BLaER1 treated with 17β-estradiol and CSF1 and Interleukin-3, amounts not matched to agents 10 nM and 100 nM (cell line): ENCODE measurements at regions not wholly inside any gene's neighbourhood (a gene's known extent, or its start where the extent isn't known, plus 50 kb on each side); places are given as distances from the start of the nearest gene placed in this dataset.

ENCODE experiments used
- H3K27ac ChIP-seq, 11 experiments: shearing (Covaris generic); formaldehyde crosslinking; 2 replicates each; pipeline ENCODE4 v1.8.1; 2022
- H3K27me3 ChIP-seq, 11 experiments: shearing (Covaris generic); formaldehyde crosslinking; 2 replicates each; pipeline ENCODE4 v1.8.1; 2022
- H3K36me3 ChIP-seq, 11 experiments: shearing (Covaris generic); formaldehyde crosslinking; 2 replicates each; pipeline ENCODE4 v1.8.1; 2022
- H3K4me1 ChIP-seq, 10 experiments: shearing (Covaris generic); formaldehyde crosslinking; 2 replicates each; pipeline ENCODE4 v1.8.1; 2022
- H3K4me2 ChIP-seq, 11 experiments: shearing (Covaris generic); formaldehyde crosslinking; 2 replicates each; pipeline ENCODE4 v1.8.1; 2022
- H3K4me3 ChIP-seq, 10 experiments: shearing (Covaris generic); formaldehyde crosslinking; 2 replicates each; pipeline ENCODE4 v1.8.1; 2022
- H3K9ac ChIP-seq, 11 experiments: shearing (Covaris generic); formaldehyde crosslinking; 2 replicates each; pipeline ENCODE4 v1.8.1; 2022
- H3K9me3 ChIP-seq, 11 experiments: shearing (Covaris generic); formaldehyde crosslinking; replicated peaks in 1 of 11; 2 replicates each; pipeline ENCODE4 v1.8.1; 2022
- H4K20me1 ChIP-seq, 11 experiments: shearing (Covaris generic); formaldehyde crosslinking; 2 replicates each; pipeline ENCODE4 v1.8.1; 2022
- Cebpa-rat ChIP-seq, 11 experiments: shearing (Covaris generic); IDR thresholded peaks; 2 replicates each; pipeline ENCODE4 v1.8.1; 2022

DNA sequence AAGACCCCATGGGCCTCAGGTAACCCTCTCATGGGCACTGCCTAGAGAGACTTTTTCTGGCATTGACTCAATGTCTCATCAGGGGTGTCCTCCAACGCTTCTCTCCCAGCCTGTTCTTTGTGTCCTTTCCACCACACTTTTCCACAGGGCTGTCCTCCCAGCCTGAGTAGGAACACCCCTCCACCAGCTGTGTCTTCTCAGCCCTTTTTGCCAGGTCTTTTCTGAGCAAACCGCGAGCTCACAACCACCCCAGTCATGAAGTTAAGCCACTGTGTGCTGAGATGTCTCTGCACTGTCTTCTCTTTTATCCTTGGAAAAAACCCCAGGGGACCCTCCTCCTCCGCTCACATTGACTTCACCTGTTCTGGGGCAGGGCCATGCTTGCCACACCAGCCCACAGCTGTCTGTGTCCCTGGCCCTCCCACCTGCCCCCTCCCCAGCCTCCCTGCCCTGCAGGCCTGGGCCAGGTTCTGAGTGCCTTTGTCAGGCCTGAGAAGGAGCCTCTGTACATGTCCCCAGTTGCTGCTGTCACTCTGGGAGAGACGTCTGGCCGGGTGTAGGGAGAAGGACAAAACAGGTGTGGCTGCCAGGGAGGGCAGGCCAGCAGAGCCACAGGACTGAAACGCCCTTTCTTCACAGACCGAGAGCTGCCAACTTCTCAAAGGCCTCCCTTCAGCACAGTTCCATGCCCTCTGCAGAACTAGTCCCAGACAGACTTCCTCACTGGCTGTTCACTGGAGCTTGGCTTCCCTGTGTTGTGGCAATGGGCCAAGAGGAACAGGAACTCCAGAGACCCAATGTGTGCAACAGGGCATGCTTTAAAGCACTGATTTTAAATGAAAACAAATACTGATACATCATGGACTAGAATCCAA, 50.5 kb upstream of the PNMA1 start:
- peak overlapping the region; percentile 92 to 100 (median 99) for H3K4me2 ChIP-seq
- peak overlapping the region; percentile 36 to 98 (median 66); a peak in 21 of 22 replicates for H3K9ac ChIP-seq

More for the DNA sequence above, 50.5 kb upstream of the PNMA1 start:
- no peaks in the 10 kb centered on the region for H3K27me3 ChIP-seq
- peaks cover 0 to 13% (median 0%) of the 10 kb centered on the region in 11 experiments; a peak in 3 of 22 replicates for H3K36me3 ChIP-seq
- no peaks in the 10 kb centered on the region for H3K9me3 ChIP-seq
- TF ChIP-seq Cebpa-rat (IDR thresholded peaks at IDR 0.05) = peak in 1 of 11 experiments; percentile 26; a peak in 1 of 22 replicates
- H3K4me3 ChIP-seq = peak overlapping the region in 1 of 10 experiments; percentile 32; a peak in 3 of 20 replicates
- peak overlapping the region in 10 of 11 experiments; percentile 39 to 99 (median 96); a peak in 20 of 22 replicates for H3K27ac ChIP-seq
- peaks cover 90 to 95% (median 93%) of the 10 kb centered on the region in 10 experiments for H3K4me1 ChIP-seq
- H4K20me1 ChIP-seq = peaks cover 39 to 81% (median 62%) of the 10 kb centered on the region in 11 experiments; a peak in 18 of 22 replicates
